ENCODE measurements at regions not wholly inside any gene's neighbourhood (a gene's known extent, or its start where the extent isn't known, plus 50 kb on each side); places are given as distances from the start of the nearest gene placed in this dataset.

DNA sequence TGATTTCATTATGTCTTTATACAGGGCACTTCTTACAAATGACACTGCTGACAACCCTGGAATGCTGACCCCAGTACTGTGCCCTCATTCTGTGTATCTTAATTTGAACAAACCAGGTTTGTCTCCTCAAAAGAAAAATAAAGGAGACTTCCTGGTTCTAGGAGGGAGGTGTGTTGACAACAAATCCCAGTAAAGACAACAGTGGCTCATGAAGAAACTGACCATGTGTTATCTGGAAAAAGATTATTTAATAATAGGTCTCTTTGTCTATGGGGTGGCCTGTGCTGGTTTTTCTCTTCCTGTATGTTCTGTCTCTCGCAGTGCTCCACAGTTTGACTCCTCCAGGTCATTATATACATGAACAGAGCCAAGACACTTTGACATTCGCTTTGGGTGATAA, 454.6 kb downstream of the LMO4 start:
- DNase-seq (ENCODE audit: low spot score): no peak

DNA sequence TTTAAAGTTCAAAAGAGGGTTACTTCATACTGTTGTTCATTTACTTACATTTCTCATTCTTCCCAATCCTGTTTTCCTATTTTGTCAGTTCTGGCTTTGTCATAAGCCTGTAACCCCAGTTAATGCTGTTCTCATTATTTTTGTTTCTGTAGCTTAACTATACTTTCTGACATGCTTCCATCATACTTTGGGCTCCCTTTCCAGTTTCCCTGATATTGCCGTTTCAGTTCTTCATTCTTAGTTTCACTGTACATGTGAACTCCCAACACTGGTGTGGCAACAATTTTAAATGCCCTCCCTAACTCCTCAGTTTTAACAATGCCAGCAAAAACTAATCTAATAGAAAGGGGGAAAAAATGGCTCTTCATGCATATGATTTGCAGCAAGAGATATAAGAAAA, 456.7 kb downstream of the LMO4 start:
- DNase-seq (ENCODE audit: low spot score): no peak

DNA sequence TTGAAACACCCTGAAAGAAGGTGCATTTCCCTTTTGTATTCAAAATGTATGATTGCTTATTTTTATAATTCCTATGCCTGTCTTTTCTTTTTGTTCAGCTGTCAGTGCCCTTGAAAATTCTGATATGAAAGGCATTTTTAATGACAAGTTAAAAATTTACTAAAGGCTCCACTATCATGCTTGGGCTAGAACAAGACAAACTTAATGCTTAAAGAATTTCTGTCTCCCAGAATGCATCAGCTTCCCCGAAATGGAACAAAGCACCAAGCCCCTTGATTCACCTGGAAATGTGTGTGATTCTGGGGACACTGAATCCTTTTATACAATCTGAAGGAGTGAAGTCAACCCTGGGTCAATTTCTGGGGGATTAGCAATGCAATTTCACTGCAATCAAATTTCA, 457.5 kb downstream of the LMO4 start:
- no peak for DNase-seq (ENCODE audit: low spot score)

DNA sequence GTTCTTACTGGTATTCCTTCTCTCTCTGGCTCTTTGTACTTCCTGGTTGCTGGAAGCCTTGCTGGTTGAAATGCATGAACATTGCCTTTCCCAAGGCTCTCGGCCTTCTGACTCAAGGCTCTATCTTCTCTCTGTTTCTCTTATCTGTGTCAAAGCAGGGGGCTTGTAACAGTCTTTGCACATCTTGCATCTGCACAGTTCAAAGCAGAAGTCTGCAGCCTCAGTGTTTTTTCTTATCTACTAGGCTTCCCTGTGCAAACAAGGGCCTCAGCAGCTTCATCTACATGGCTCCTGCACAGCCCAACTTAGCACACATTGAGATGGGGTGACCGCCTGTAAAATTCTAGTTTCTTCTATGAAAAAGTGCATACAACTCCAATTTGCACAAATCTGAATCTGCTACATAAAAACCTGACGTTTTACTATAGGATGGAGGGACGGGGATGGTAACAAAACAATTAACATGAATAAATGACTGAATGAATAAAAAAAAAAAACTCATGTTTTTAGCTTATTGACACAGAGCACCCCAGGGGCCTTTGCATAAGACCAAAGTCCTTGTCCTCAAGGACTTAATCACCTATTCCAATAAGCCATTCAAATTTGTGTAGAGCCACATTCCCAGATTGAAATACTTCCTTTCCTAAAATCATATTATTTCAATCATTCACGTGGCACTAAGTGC, 458.3 kb downstream of the LMO4 start:
- no peak for DNase-seq (ENCODE audit: low spot score)

DNA sequence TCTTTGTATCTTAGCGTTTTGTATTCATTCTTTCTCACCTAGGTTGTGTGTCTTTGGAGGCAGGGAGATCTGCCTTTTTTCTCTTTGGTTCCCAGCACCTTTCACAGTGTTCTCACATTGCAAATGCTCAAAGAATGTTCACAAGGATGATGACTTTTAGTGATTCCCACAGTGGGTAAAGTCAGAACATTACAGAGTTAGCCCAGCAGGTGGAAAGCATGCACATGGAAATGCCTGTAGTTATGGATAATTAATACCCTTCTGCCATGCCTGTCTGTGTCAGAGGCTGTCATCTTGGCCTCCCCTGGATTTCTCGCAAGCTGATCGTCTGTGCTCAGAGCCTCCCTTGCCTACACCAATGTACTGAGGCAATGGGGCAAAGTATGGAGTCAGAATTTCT, 458.9 kb downstream of the LMO4 start:
- DNase-seq (ENCODE audit: low spot score): no peak

DNA sequence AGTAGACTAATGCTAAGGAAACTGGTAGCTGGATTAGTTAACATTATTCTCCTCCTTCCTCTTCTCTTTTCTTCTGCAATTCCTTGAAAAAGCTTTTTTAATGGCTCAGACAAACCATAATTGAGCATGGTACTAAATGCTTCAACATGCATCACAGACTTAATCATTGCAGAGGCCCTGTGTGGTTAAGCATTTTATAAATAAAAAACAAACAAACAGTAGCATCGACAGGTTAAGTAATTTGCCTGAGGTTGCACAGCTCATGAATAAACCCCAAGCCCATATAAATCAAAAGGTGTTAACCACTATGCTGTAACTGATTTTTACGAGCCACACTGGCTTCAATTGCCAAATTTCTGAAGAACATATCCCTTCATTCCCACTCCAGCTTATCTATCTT, 462.1 kb downstream of the LMO4 start:
- no peak for DNase-seq (ENCODE audit: low spot score)

DNA sequence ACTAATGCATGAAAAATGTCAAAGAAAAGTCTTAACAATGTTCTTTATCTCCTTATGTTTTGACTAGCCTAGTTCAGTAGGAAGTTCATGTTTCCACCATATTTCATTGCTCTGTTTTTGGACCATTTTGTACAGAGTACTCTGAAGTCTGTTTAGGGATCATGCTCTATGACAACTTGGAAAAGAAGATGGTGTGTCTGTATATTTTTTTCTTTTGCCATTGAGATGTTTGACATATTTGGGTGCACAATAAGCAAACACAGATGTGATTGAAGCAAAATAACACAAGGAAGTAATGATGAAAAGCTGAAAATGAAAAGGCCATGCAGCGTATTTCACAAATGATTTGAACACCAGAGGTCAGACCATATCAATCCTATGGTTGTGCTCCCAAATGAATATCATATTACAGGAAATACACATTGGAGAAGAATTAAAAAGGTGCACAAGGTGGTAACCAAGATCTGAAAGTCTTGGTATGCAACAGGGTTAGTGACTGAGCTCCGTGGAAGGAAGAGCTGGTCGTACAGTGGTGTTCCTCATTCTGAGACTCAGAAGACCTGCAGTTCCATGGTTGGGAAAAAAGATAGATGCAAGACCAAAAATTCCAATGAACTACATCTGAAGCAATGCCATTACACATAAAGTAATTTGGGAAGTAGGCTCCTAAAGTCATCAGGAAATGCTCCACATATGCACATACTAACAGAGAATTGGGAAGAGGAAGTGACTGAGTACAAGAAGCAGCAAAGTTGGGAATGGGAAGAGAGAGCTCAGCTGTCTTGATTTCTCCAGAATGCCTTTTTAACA, 463.5 kb downstream of the LMO4 start:
- DNase-seq (ENCODE audit: low spot score): no peak

DNA sequence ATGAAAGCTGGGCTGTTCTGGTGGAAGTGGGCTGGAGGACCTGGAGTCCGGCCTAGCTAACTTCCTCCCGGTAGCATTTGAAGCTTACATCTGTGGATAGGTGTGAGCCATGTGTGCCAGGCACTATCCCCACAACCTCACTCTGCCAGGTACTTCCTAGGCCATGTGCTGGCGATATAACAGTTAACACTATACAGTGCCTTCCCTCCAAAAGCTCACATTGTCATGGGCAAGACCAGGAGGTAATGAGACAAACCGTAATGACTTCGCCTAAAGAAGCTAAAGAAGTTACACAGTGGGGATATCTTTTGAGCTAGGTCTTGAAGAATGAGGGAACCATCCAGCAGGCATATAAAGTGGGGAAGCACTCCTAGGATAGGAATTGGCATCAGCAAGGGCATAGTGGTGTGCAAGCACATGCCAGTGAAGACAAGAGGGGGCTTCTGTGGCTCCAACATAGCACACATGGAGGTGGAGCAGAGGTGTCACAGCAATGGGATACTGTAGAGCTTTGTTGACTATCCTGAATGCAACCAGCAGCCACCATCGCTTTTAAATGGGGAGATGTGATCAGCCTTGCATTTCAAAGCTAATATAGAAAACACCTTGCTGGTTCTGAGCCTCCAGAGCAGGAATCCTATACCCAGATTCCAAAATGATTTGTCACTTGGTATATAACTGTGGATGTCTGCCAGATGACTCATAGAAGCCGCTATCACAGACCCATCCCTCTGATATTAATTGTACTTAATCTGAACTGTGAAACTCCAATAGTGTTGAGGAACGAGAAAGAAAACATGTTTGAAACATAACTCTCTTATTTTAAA, 466.3 kb downstream of the LMO4 start:
- DNase-seq (ENCODE audit: low spot score): no peak

DNA sequence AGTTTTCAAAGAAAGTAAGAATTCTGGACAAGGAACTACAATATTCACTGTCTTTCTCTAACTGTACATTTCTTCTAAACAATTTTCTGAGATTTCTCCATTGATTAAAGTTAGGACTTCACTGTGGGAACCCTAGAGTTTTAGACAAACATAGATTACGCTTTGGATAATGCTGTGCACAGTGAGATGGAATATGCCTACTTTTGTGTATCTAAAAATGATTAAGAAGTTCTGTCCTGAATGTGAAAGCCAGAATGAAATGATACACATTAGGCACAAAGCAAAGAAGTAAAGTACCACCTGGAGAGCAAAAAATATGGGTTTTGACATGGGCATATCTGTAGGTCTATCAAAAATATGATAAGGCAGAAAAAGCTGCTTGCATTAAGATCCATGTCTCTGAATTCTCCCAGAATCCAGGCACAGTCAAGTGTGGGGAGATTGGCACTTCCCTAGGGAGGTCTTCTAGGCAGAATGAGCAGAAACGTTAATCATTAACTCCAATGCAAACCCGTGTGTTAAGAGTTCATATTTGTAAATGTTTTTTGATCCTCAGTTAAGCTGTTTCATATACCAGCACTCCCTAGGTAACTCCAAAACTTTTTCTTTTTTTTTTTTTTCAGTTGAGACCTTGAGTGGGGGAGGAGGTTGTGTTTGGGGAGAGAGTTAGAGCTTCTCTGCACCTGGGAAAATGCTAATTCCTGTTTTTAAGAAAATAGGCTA, 467.1 kb downstream of the LMO4 start:
- DNase-seq (ENCODE audit: low spot score): no peak

DNA sequence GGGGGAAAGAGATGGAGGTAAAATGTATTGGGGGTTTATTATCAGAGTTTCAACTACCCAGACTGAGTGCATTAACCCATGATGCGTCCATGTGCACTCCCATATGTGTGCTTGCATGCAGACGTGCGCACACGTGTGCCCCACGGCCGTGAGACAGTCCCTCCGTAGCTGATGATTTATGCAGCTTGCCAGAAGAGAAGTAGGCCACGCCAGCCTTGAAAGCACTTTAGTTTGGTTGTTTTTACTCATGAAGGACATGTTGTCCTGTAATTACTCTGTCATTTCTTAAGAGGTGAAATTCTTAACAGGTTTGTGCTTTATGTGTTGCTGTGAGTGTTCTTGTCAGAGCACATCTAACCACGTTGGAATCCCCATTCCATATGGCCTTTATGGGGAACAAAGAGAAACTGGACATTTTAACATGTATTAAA, 467.8 kb downstream of the LMO4 start:
- DNase-seq (ENCODE audit: low spot score): no peak

DNA sequence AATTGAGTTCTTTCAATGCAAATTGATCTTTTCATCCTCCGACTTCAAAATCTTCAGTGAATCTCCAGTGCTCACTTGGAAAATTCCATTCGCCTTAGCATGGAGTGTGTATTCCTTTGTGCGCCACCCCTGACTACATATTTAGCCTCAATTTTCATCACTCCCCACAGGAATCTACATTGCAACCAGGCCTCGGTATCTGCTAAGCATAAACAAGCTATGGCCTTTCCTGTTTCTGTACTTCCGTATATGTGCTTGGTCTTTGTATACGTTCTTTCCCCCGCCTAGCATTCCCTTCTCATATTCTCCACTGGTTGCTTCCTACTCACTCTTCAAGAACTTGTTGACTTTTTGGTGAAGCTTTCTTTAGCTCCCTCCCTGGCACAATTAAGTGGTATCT, 470.8 kb downstream of the LMO4 start:
- DNase-seq (ENCODE audit: low spot score): no peak

DNA sequence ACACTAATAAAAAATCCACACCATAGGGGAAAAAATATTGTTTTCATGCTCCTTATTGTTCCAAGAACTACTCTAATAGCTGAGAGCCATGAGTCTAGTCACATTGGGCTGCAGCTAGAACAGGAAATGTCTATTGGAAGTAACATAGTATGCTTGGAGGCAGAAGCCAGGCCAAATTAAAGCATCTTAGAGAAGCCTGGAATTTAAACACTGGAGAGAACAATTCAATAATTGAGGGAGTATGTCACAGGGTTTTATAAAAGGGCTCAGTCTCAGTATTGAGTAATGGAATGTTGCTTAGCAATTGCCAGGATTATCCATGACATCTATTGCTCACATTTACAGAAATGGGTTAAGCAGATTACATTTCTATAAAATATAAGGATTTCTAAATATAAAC, 471.3 kb downstream of the LMO4 start:
- no peak for DNase-seq (ENCODE audit: low spot score)

DNA sequence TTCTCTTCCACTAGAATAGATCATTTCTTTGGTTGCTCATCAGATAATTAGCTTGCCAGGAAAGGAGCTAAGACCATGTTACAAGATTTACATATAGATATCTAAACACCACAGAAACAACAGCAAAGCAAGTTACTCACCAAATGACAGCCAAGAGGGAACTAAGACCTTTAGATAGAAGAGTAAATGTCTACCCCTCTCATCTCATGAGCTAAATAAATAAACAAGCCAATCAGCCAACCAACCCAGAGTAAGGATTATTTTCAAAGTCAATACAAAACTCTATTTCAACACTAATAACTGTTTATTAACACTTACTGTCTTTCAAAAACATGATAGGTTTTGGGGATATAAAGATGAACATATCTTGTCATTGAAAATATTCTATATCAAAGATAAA, 474.7 kb downstream of the LMO4 start:
- no peak for DNase-seq (ENCODE audit: low spot score)

DNA sequence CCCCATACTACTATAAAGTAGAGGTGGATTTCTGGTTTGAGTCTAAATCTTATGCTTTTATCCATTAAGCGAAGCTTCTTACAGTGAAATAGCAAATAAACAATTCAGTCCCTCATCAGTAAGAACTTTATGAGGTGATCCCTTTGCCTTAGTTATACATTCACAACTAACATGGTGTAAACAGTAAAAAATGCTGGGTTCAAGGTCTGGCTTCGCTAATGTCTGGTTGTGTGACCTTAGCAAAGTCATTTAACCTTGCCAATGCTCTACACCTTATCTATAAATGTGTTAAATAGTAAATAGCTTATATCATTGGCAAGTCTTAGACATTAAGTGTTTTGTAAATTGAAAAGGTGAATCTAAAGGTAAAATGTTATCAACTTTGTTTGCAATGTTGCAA, 475.4 kb downstream of the LMO4 start:
- DNase-seq (ENCODE audit: low spot score): no peak

DNA sequence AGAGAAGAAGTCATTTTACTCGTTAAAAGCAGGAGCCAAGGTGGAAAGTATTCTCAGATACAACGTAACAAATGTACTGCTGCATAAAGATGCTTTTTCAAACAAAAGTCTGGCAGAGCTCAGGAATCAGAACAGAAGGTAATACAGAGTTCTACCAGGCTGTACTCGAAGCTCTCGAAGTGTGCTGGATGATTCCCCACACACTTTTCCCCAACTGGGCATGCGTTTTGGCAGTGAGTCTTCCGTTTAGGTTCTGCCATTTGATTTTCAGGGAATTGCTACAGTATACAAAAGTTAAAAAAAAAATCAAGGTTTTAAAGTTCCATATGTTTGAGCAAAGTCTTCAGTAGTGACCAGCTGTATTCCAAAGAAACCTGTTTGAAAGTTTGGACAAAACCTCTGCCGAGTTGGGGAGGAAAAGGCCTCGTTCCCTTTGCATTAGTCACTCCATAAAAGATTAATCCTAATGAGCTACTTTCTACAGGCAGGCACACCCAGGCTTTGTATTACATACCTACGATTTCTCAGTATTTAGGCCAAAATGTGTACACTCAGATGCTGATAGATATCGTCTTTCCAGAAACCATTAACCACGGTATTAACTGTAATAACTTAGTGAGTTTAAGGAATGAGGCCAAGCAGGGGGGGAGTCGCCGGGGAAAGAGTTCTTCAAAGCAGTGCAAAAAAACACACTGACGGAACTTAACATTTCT, 477.1 kb downstream of the LMO4 start:
- no peak for DNase-seq (ENCODE audit: low spot score)

DNA sequence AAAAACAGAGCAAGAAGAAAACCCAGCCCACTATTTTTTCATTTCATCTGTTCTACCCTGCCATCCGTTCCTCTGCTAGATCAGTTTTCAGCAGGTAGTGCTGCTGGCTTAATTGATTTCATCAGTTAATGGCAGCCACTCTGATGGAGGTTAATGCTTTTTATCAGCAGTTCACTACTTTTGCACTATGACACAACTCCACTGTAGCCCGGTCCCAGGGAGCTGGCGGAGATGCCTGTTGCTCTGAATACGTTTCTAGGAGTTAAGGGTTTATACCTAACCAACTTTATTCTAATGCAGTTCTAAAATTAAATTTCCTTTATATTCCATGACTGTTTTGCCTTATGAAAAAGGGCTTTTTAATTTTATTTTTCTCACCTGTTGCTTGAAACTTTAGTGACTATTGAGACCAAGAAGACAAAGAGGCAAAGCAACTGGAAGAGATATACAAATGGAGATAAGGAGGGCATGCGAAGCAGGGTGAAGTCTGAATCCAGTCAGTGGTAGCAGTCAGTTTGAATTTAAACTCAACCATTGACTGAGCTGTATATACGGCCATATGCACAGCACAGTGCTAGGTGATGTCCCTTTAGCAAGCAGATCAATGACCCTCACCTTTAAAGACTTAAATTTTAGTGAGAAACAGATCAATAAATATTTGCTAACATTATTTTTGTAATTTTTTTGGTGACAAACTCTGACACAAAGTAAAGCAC, 477.9 kb downstream of the LMO4 start:
- DNase-seq (ENCODE audit: low spot score): no peak

DNA sequence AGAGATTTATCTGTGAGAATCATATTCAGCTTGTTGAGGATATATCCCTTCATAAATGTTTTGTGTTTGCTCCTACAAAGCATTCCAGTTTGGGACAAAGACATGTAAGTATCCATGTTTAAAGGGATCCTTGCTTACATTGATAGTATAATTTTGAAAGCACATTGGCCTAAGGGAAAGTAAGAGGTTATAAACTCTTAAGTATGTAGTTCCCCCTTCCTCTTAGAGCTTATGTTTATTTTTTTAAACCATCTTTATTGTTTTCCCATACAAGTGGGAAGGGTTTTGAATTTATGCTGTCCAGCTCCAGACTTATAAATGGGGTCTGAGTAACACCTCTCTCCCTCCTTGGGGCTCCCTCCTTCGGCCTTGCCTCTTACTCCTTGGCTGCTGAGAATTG, 481.5 kb downstream of the LMO4 start:
- no peak for DNase-seq (ENCODE audit: low spot score)

DNA sequence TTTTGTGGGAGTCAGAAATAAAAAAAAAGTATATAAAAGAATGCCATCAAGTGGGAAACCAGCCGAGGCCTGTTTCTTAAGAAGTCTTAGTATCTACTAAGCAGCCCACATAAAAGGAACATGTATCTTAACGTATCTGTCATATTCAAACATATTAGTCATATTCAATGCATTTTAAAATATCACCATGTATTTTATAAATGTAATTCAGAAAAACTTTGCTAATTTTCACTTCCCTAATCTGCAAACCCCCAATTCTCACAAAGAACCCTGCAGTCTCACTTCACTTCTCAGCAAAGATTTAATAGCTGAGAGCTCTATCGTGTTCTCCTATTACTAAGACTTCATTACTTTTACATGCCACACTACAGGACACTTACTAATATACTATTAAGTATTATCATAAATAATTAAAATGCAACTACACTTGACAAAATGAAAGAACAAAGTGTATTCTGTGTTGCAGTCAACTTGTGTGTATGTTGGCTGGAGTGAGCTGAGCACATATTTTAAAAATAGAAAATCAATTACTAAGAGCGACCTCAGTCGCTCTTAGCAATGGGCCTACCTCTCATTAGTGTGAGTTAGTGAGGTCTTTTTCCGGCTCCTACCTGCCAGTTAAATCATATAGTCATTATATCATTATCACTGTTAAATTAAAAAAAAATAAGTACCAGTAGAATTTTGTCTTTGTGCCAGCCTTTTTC, 484.3 kb downstream of the LMO4 start:
- no peak for DNase-seq (ENCODE audit: low spot score)

DNA sequence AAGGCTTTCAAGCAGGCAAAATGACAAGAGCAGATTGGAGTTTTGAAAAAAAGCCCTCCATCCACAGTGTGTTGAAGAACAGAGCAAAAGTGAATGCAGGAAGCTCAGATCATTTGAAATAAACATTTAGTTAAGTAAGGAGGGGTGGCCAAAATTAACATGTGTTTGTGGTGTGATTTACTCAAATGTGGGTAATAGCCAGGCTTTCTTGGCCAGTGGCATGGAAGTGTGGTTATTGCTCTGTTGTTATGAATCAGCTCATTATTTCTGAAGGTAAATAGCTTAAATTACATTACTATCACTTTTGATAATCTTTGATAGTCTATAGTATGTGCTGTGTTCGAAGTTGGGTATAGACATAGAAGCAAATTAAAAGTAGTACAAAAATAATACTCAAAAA, 485.9 kb downstream of the LMO4 start:
- DNase-seq (ENCODE audit: low spot score): no peak

DNA sequence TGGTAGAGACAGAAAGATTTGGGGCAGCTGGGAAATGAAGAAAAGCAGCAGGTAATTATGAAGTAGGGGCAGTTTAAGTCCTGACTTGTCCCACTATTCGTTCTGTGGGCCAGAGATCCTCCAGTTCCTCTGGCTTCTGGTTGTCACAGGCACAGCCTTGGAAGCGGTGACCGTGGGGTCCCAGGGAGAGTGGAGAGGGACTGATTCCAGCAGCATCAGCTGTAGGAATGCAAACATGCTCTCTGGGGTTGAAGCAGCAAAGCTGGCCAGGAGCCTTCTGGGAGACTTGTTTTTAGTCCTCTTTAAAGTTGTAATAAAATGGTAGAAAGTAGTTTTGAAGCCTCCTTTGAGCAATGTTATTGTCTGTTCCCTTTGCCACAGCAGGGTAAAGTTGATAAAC, 488.0 kb downstream of the LMO4 start:
- no peak for DNase-seq (ENCODE audit: low spot score)
